ENCODE measurements at regions not wholly inside any gene's neighbourhood (a gene's known extent, or its start where the extent isn't known, plus 50 kb on each side); places are given as distances from the start of the nearest gene placed in this dataset.

GRCh38 chr13:82432949-82433348 lies 1449.3 kb downstream of the SLITRK1 start:
- H3K4me3 ChIP-seq (ENCODE audit: low read depth, low read length), result no peak overlapping the region
- TF ChIP-seq CTCF (IDR thresholded peaks at IDR 0.05; ENCODE audit: low read depth, low read length), result no peak

GRCh38 chr13:82412749-82413148 lies 1469.5 kb downstream of the SLITRK1 start:
- TF ChIP-seq CTCF (IDR thresholded peaks at IDR 0.05; ENCODE audit: low read depth, low read length), result no peak
- no peak overlapping the region for H3K4me3 ChIP-seq (ENCODE audit: low read depth, low read length)

- TF ChIP-seq CTCF (IDR thresholded peaks at IDR 0.05; ENCODE audit: low read depth, low read length), result no peak
- H3K4me3 ChIP-seq (ENCODE audit: low read depth, low read length), result no peak overlapping the region
These were observed 1475.0 kb downstream of the SLITRK1 start for GRCh38 chr13:82407321-82407720.

GRCh38 chr13:82374719-82375118 lies 1507.6 kb downstream of the SLITRK1 start:
- no peak overlapping the region for H3K4me3 ChIP-seq (ENCODE audit: low read depth, low read length)
- TF ChIP-seq CTCF (IDR thresholded peaks at IDR 0.05; ENCODE audit: low read depth, low read length), result no peak

GRCh38 chr13:82370316-82370715 lies 1512.0 kb downstream of the SLITRK1 start:
- no peak overlapping the region for H3K4me3 ChIP-seq (ENCODE audit: low read depth, low read length)
- TF ChIP-seq CTCF (IDR thresholded peaks at IDR 0.05; ENCODE audit: low read depth, low read length), result no peak

GRCh38 chr13:82364525-82364924 lies 1517.7 kb downstream of the SLITRK1 start:
- no peak for TF ChIP-seq CTCF (IDR thresholded peaks at IDR 0.05; ENCODE audit: low read depth, low read length)

GRCh38 chr13:82358284-82358683 lies 1524.0 kb downstream of the SLITRK1 start:
- no peak overlapping the region for H3K4me3 ChIP-seq (ENCODE audit: low read depth, low read length)
- TF ChIP-seq CTCF (IDR thresholded peaks at IDR 0.05; ENCODE audit: low read depth, low read length), result no peak

More at GRCh38 chr13:82364525-82364924, 1517.7 kb downstream of the SLITRK1 start:
- H3K4me3 ChIP-seq (ENCODE audit: low read depth, low read length), result no peak overlapping the region

Measured in WI38 (cell line).